Neural cell (in vitro differentiated cells): ENCODE measurements at regions not wholly inside any gene's neighbourhood (a gene's known extent, or its start where the extent isn't known, plus 50 kb on each side); places are given as distances from the start of the nearest gene placed in this dataset.

ENCODE experiments used
- H2AFZ ChIP-seq: fragments of 200-600, 300-800 bp; sonication (generic), shearing (Covaris generic); 2 replicates; pipeline ENCODE4 v1.6.0; 2014; ENCODE audit warnings: low read depth, mild to moderate bottlenecking, antibody characterized with exemption, low read length, moderate library complexity
- H3F3A ChIP-seq: fragments of 200-600 bp; shearing (Covaris generic); 2 replicates; pipeline ENCODE4 v1.6.1; 2016; ENCODE audit warnings: mild to moderate bottlenecking, moderate library complexity, mixed read lengths, antibody characterized with exemption, low read length; ENCODE audit not compliant: insufficient read depth, poor library complexity, severe bottlenecking
- H3K27ac ChIP-seq: fragments of 200-600, 300-800 bp; sonication (generic), shearing (Covaris generic); 2 replicates; pipeline ENCODE4 v1.5.1; 2014; ENCODE audit warnings: mild to moderate bottlenecking, low read length, moderate library complexity
- H3K27me3 ChIP-seq: fragments of 300-800, 200-600 bp; sonication (generic), shearing (Covaris generic); 2 replicates; pipeline ENCODE4 v1.6.0; 2014; ENCODE audit warnings: mild to moderate bottlenecking, low read depth, low read length, moderate library complexity; ENCODE audit not compliant: insufficient read depth
- H3K36me3 ChIP-seq: fragments of 300-800, 200-600 bp; sonication (generic), shearing (Covaris generic); 2 replicates; pipeline ENCODE4 v1.5.1; 2014; ENCODE audit warnings: mild to moderate bottlenecking, antibody characterized with exemption, low read length, moderate library complexity; ENCODE audit not compliant: insufficient read depth
- H3K4me2 ChIP-seq: fragments of 300-800, 200-600 bp; sonication (generic), shearing (Covaris generic); 2 replicates; pipeline ENCODE4 v1.6.0; 2014; ENCODE audit warnings: mild to moderate bottlenecking, low read length
- H3K4me3 ChIP-seq: fragments of 300-800, 200-600 bp; sonication (generic), shearing (Covaris generic); 2 replicates; pipeline ENCODE4 v1.5.1; 2014; ENCODE audit warnings: mild to moderate bottlenecking, low read length, moderate library complexity
- H3K79me2 ChIP-seq: fragments of 200-600 bp; shearing (Covaris generic); replicated peaks from 2 replicates; pipeline ENCODE4 v1.6.0; 2014; ENCODE audit warnings: mild to moderate bottlenecking, low read length, moderate library complexity; ENCODE audit not compliant: insufficient read depth
- H3K9ac ChIP-seq: fragments of 300-800, 200-600 bp; sonication (generic), shearing (Covaris generic); 2 replicates; pipeline ENCODE4 v1.6.1; 2016; ENCODE audit warnings: mild to moderate bottlenecking, low read length, mixed read lengths
- H3K9me2 ChIP-seq: fragments of 200-600 bp; shearing (Covaris generic); 2 replicates; pipeline ENCODE4 v1.6.1; 2016; ENCODE audit warnings: mild to moderate bottlenecking, low read length, mixed read lengths; ENCODE audit not compliant: insufficient read depth
- H3K9me3 ChIP-seq: fragments of 200-600, 300-800 bp; sonication (generic), shearing (Covaris generic); 2 replicates; pipeline ENCODE4 v1.6.1; 2016; ENCODE audit warnings: mild to moderate bottlenecking, mixed run types, low read length, moderate library complexity, mixed read lengths
- H4K20me1 ChIP-seq: fragments of 200-600 bp; shearing (Covaris generic); 2 replicates; pipeline ENCODE4 v1.6.1; 2016; ENCODE audit warnings: mild to moderate bottlenecking, mixed run types; ENCODE audit not compliant: insufficient read depth
- EP300 ChIP-seq: fragments of 450-650 bp; conservative IDR thresholded peaks from 2 replicates; pipeline ENCODE4 v1.6.1; 2014; ENCODE audit warnings: antibody characterized with exemption, mild to moderate bottlenecking, moderate library complexity; ENCODE audit not compliant: poor library complexity, severe bottlenecking
- EZH2 ChIP-seq: fragments of 200-600, 300-800 bp; shearing (Covaris generic), sonication (generic); IDR thresholded peaks from 2 replicates; pipeline ENCODE4 v1.6.1; 2014; ENCODE audit warnings: antibody characterized with exemption, low read length, borderline replicate concordance, mild to moderate bottlenecking; ENCODE audit not compliant: insufficient read depth, poor library complexity, severe bottlenecking
- MXI1 ChIP-seq: fragments of 450-650 bp; conservative IDR thresholded peaks from 2 replicates; pipeline ENCODE4 v1.6.1; 2014; ENCODE audit warnings: antibody characterized with exemption, mild to moderate bottlenecking; ENCODE audit not compliant: poor library complexity, severe bottlenecking
- POLR2AphosphoS5 ChIP-seq: IDR thresholded peaks from 2 replicates; pipeline ENCODE4 v1.6.1; 2012
- RAD21 ChIP-seq: fragments of 450-650 bp; conservative IDR thresholded peaks from 2 replicates; pipeline ENCODE4 v1.6.1; 2014; ENCODE audit warnings: antibody characterized with exemption, mild to moderate bottlenecking, moderate library complexity
- REST ChIP-seq: IDR thresholded peaks from 2 replicates; pipeline ENCODE4 v1.6.1; 2012; ENCODE audit warnings: borderline replicate concordance
- SMC3 ChIP-seq: fragments of 450-650 bp; conservative IDR thresholded peaks from 2 replicates; pipeline ENCODE4 v1.6.1; 2014; ENCODE audit warnings: antibody characterized with exemption, mild to moderate bottlenecking, moderate library complexity; ENCODE audit not compliant: poor library complexity
- TAF1 ChIP-seq: IDR thresholded peaks from 2 replicates; pipeline ENCODE4 v1.6.1; 2012; ENCODE audit warnings: low read depth
- TF ChIP-seq, protein P1 (sequence below): fragments of 450-650 bp; IDR thresholded peaks from 2 replicates; pipeline ENCODE4 v1.5.1; 2014; ENCODE audit warnings: antibody characterized with exemption, mild to moderate bottlenecking, moderate library complexity; ENCODE audit not compliant: poor library complexity, severe bottlenecking

GRCh38 chr2:217356781-217357180 is 496.9 kb upstream of the TNP1 start:
- Histone ChIP-seq H3F3A (no peaks in the 10 kb centered on the region), H3K4me2 (no peak overlapping the region), H3K79me2 (no peaks in the 10 kb centered on the region), H3K9ac (no peak overlapping the region), H3K9me2 (no peaks in the 10 kb centered on the region), H3K27me3 (no peaks in the 10 kb centered on the region), H2AFZ (no peak overlapping the region), H3K4me3 (no peak overlapping the region), H3K27ac (no peak overlapping the region), H3K36me3 (no peaks in the 10 kb centered on the region), H4K20me1 (no peaks in the 10 kb centered on the region), H3K9me3 (no peaks in the 10 kb centered on the region)
- TF ChIP-seq EZH2, result no peak
- no peak for TF ChIP-seq SMC3
- no peak for TF ChIP-seq RAD21
- TF ChIP-seq MXI1, result no peak
- TF ChIP-seq POLR2AphosphoS5, result no peak
- TF ChIP-seq EP300, result no peak
- no peak for TF ChIP-seq TAF1

DNA sequence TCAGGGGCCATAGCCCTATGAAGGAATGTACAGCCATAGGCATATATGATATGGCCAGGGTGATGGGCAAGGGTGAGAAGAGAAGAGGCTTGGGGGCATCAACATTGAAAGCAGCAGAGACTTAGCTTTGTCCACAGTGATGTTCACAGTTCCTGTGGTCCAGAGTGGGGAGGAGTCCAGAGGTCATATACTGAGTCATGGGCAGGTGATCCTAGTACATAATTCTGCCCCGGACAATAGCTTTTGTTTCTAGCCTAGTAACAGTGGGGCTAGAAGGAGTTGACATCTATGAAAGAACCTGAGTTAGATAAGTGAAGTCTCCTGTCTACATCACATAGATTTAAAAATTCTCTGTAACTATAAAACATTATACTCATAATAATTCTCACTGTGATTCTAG is 496.3 kb upstream of the TNP1 start:
- no peaks in the 10 kb centered on the region for H3K9me2 ChIP-seq
- no peaks in the 10 kb centered on the region for H3F3A ChIP-seq
- H4K20me1 ChIP-seq, result no peaks in the 10 kb centered on the region
- no peak overlapping the region for H3K4me2 ChIP-seq
- no peaks in the 10 kb centered on the region for H3K9me3 ChIP-seq
- no peak overlapping the region for H3K9ac ChIP-seq
- H3K4me3 ChIP-seq, result no peak overlapping the region
- TF ChIP-seq TAF1 (no peak), POLR2AphosphoS5 (no peak), EZH2 (no peak), REST (no peak), SMC3 (no peak), RAD21 (no peak), EP300 (no peak), MXI1 (no peak)
- TF ChIP-seq, protein P1, sequence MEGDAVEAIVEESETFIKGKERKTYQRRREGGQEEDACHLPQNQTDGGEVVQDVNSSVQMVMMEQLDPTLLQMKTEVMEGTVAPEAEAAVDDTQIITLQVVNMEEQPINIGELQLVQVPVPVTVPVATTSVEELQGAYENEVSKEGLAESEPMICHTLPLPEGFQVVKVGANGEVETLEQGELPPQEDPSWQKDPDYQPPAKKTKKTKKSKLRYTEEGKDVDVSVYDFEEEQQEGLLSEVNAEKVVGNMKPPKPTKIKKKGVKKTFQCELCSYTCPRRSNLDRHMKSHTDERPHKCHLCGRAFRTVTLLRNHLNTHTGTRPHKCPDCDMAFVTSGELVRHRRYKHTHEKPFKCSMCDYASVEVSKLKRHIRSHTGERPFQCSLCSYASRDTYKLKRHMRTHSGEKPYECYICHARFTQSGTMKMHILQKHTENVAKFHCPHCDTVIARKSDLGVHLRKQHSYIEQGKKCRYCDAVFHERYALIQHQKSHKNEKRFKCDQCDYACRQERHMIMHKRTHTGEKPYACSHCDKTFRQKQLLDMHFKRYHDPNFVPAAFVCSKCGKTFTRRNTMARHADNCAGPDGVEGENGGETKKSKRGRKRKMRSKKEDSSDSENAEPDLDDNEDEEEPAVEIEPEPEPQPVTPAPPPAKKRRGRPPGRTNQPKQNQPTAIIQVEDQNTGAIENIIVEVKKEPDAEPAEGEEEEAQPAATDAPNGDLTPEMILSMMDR, result no peak
- no peak overlapping the region for H2AFZ ChIP-seq
- no peaks in the 10 kb centered on the region for H3K36me3 ChIP-seq
- no peaks in the 10 kb centered on the region for H3K79me2 ChIP-seq
- no peak overlapping the region for H3K27ac ChIP-seq
- H3K27me3 ChIP-seq, result no peaks in the 10 kb centered on the region
